HG03108 (cell line): ENCODE measurements at regions not wholly inside any gene's neighbourhood (a gene's known extent, or its start where the extent isn't known, plus 50 kb on each side); places are given as distances from the start of the nearest gene placed in this dataset.

Experiments used
- ATAC-seq: cut with Tn5 transposase; IDR thresholded peaks from one replicate; pipeline ENCODE4 v1.9.1; 2021; ENCODE audit warnings: moderate library complexity; ENCODE audit not compliant: unreplicated experiment

DNA sequence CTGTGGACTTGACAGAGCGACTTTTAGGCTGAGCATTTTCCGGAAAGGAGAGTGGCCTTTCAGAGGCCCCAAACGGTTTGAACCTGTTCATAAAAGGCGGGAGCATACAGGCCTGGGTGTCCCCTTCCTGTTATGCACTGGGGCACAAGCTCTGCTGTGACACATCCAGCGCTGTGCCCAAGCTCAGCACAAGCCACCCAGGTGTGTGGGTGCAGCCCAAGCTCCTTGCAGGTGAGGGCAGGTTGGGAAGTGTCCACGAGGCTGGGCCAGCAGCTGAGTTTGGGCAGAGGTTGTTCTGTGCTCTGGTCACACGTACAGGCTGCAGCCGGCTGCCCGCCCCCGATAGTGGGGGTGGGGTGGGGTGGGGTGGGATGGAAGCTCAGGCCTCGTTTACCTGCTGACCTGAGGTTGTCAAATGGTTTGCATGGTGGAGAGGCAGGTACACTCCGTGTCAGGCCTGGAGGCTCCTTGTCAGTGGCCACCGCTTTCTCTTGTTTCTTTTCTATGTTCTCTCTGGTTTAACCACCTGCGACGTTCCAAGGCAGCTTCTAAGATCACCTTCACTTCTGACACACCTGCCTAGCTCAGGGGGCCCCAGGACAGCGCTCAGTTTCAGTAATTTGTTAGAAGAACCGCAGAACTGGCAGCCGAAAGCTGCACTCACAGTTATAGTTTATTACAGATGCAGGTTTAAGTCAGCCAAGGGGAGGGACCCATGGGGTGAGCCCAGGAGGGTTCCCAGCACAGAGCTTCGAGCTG lies 194.7 kb upstream of the CIBAR2 start:
- ATAC-seq = no peak

DNA sequence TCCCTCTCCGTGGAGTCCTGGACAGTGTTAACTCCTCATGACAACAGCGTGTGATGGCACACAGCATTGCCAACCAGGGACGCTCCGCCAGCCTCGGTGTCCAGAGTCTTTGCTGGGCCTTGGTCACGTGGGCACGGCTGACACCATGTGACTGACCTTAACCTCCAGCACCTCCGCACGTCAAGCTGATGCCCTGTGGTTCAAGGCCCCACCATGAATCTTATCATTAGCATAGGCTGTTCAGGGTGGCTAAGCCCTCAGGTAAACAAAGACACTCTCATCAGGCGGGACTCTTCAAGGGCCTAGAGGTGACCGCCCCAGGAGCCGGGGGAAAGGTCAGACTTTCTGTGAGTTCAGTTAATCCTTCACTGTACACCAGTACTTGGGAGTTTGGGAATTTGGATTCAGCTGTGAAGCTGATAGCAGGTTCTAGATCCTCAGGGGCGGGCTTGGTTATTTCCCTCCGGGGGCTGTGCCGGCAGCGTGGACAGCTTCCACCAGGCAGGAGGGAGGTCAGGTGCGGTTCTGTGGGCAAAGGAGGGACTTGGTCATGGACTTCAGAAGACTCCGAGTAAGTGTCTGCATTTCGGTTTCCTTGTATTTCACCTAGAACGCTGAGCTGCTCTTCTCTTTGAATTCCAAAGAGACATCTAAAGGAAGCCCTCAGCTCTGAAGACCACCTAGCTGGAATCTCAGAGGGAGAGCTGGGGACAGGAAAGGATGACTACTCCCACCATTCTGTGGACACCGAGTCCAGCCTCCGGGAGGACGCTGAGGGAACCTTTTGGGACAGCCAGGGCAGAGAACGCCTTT lies 195.5 kb upstream of the CIBAR2 start:
- no peak for ATAC-seq

DNA sequence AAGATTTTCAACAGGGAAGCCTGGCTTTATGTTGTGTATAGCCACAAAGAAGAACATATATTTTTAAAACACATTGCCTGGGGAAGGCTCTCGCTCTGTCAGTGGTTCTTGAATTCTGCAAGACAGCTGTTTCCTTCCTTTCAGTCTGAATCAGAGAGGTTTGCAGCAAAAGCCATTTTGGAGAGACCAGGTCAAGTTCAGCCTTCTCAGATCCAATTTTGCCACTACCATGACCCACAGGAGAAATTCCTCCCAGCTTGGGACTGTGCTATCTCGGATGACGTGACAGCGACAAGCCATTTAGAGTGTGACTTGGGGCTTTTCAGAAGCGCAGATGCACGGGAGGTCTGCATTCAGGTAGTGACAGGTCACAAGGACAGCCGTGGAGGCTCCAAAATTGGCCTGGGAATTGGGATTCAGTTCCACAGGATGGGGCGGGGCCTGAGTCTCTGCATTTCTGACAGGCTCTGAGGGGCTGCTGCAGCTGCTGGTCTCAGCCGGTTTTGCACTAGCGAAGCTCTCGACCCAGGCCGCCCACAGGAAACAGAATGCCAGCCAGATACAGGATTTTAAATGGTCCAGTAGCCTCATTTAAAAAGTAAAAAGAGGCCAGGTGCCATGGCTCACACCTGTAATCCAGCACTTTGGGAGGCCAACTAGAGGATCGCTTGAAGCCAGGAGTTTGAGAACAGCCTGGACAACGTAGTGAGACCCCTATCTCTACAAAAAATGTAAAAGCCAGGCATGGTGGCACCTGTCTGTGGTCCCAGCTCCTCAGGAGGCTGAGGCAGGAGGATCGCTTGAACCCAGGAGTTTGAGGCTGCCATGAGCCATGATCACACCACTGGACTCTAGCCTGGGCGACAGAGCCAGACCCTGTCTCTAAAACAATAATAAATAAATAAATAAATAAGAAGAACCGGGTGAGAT lies 196.6 kb upstream of the CIBAR2 start:
- ATAC-seq = no peak

DNA sequence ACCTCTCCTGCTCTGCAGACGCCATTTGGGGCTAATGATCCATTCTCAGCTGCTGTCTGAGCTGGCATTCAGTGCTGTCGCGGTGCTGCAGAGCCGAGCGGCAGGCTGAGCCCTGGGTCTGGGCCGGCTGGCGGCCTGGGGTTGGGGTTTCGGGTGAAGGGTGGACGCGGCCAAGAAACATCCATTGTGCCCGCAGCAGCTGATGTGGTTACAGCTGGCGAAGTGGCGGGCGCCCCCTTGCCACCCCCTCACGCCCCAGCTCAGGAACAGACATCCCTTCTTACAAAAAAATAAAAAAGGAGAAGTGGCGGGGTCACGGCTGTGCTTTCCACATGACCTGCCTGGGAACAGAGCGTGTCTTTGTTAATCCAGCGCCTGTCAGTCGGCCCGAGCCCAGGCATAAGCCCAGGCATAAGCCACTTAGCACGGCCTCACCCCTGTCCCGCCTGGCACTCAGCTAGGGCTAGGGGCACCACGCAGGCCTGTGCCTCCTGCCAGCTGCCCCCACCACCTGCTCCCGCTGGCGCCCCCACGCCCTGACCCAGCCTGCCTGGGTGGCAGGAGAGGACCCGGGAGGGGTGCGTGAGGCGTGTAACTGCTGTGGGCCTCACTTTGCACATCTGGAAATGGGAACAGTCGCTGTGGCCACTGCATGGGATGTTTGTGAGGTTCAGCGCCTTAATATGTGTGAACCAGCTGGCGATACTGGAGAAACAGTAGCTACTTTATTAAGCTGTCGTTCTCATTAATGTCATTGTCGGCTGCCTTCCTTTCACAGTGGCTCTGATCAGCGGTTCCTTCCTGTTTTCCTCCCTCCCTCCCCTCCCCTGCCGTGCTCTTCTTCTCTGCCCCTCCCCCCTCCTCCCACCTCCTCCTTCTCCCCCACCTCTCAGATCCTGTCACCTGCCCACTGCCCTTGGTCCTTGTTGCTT lies 197.7 kb upstream of the CIBAR2 start:
- ATAC-seq = no peak

DNA sequence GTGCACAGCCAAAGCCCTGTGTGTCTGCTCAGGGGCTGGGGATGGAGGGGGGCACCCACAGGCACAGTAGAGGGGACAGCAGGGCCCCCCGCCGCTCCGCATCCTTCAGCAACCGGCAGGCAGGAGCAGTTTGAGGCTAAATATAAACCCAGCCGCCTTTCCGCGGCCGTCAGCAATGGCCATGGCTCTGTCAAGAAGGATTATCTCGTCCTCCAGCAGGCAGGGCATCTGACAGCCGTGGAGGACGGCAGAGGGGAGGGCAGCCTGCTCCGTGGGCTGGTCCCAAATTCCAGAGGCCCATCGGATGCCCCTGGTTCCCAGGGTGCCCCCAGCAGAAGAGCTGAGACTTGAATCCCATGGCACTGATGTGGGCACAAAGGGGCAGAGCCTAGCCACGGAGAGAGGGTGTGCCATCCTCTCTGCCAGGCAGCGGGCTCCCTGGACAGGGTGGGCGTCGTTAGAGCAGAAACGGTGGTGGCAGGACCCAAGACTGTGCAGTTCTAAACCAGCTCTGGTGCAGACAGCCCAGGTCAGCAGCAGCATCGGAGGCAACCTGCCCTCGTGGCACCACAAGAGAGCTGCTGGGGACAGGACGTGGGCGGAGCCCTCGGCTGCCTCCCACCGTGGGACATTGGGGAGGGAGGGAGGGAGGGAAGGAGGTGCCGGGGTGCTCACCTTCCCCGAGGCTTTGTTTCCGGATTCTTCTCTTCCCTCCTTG lies 198.8 kb upstream of the CIBAR2 start:
- no peak for ATAC-seq

DNA sequence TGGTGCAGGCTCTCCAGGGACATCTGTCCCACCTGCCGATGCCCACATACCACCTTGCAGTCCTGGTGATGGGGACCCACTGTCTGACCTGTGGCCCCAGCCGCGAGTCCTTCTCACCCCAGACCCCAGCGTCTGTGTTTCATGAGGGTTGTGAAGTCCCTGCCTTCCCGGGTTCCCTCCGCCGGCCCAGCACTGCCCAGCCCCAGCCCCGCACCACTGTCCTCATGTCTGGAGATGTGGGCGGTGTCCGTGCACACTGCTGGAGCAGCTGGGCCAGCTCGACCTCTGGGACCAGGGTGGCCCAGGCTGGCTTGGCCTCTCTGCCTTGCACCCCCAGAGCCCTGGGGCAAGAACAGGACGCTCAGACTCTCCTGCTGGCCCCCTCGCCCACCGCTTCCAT lies 199.5 kb upstream of the CIBAR2 start:
- ATAC-seq = no peak

DNA sequence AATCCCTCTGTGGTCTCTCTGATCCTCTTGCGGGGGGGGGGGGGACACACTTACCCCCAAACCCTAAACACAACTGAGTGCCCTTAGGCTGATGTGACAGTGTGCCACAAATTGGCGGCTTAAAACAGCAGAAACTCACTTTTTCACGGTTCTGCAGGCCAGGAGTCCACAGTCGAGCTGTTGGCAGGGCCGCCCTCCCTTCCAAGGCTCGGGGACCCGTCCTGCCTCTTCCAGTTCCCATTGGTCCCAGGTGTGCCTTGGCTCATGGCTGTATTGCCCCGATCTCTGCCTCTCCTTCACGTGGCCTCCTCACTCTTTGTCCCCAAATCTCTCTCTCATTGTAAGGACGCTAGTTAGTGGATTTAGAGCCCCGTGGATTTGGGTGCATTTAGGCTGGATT lies 199.9 kb upstream of the CIBAR2 start:
- no peak for ATAC-seq

DNA sequence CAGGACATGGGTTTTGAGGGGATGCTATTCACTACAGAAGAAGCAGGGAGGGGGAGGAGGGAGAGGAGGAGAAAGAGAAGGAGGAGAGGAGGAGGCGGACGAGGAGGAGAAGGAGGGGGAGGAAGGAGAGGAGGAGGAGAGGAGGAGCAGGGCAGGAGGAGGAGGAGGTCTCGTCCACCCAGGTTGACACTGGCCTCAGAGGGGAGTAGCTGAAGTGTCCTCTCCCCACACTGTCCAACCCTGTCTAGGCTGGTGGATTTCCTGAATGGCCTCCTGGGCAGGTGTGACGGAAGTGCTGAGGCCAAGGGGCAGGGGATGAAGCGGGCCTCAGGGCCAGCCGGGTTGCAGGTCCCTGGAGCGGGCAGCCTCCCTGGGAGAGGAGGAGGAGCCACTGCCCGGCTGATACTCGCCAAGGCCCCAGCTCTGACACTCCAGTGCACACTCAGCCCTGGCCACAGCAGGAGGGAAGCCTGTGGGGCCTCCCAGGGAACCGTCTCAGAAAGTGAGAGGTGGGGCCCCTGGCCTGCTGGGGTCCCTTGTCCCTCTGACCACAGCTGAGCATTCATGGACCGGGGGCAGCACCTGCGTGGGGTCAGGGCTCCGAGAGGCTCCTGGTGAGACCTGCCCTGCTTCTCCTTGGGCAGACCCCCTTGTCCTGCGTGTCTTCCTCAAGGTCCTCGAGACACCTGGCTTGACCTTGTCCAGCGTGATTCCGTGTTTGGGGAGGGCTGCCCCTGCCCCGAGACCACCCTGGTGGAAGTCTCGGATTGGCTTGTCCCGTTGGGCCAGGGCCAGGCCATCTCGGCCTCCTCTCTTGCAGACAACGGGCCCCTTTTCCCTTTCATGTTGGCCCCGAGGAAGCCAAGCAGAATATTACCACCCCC lies 200.6 kb upstream of the CIBAR2 start:
- no peak for ATAC-seq

DNA sequence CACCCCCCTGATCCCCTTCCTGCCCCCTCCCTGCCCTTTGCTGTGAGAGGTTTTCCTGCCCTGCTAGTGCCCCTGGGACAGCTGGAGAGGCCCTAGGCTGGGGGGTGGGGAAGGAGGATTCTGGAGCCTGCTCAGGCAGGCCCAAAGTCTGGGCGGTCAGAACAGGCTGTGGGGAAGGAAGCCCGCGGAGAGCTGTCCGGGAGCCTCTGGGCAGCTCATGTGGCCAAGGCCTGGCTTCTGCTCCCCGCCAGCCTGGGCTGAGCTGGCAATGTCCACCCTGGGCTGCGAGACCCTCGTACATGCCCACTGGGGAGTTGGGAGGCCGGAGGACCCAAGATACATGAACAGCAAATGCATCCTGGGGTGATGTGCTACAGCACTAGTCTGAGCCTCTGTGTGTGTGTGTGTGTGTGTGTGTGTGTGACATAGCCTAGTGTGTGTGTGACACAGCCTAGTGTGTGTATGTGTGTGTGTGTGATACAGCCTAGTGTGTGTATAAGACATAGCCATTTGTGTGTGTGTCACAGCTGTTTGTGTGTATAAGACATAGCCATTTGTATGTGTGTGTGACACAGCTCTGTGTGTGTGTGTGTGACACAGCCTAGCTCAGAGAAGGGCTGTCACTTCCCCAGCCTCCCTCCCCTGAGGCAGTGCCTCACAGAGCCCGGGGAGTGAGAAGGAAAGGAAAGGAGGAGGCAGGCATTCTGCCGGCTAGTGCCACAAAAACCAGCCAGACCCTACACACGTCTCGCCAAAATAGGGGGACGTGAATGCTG lies 201.4 kb upstream of the CIBAR2 start:
- ATAC-seq = no peak

DNA sequence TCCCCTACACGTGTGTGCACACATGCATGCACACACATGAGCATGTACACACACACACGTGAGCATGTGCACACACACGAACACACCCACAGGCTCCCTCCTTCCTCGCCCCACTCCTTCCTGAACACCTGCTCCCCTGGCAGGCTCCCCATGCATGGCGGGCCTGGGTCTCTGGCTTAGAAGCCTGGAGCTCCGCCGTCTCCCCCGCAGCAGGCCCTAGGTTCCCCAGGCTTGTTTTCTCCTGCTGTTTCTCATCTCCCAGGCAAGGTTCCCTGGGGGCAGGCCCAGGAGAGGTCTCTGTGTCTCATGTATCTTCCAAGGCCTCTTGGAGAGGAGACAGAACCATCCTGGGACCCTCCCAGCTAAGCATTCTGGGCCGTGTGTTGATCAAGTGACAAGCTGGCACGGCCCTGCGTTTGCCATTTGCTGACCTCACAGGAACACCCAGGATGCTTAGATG lies 202.3 kb upstream of the CIBAR2 start:
- no peak for ATAC-seq

DNA sequence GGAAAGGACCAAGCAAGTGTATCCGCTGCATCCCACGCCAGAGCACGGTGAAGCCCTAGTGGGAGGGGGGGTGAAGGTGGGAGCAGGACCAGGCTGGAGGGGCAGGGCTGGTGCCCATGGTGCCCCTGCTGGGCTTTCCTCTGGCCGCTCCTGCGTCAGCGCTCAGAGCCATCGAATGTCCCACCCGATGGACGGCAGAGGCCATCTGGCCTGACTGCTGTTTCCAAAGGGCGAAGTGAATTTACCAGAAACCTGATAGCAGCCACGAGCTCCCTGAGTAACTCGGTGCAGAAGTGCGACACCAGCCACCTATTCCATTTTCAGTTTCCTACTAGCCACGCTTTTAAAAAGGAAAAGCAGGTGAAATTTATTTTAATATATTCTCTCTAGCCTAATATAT lies 203.6 kb upstream of the CIBAR2 start:
- no peak for ATAC-seq

DNA sequence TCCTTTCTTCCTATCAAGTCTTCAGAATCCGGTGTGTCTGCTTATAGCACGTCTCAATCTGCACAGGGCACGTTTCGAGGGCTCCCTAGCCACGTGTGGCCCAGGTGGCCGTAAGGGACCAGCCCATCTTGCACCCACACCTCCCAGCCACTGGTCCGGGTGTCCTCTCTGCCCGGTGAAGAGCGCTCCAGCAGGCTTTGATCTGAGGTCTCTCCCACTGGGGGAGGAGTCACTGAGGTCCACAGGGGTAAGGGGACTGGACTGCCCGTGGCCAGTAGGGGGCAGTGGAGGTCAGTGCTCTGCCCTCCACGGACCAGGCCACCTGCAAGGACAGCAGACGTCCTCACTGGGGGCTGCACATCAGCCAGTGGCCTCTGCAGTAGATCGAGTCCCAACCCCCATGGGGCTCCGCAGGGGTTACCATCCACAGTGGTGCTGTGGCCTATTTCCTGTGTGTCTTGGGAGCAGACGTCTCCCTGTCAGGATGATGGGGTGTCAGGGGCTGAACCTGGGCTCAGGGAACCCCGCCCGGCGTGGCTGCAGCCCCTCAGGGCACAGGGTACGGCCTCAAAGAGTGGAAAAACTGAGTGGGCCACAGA lies 204.1 kb upstream of the CIBAR2 start:
- ATAC-seq = no peak

DNA sequence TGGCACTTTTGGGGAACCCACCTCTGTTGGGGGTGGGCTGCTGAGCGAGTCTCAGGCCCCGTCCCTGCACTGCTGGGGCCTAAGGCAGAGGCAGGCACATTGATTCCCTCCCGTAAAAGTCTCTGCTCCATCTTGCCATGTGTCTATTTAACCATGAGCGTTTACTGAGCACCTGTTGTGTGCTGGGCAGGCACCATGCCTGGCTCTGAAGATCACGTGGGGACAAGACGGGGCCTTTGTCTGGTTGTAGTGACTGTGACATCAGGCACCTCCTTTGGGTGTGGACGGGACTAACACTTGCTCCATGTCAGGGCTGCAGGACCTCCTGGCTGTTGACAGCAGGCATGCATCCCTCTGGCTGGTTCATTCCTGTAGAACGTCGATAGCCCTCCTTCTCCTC lies 204.7 kb upstream of the CIBAR2 start:
- ATAC-seq = no peak

DNA sequence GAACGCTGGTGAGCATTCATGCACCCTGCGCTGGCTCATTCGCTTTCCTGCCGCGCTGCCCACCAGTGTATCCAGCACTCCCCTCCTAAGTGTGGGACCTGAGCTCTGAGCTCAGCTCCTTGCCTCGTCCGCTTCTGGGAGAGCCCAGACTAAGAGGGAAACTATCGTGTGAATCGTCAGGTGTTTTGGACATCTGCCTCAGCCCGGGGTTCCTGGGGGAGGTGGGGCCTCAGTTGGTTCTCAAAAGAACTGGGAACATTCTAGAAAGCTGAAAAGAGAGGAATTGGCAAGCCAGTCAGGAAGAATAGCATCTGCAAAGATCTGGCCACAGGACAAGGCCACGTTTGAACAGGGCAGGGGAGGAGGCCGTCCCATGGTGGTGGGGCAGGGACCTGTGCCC lies 205.4 kb upstream of the CIBAR2 start:
- ATAC-seq = no peak

DNA sequence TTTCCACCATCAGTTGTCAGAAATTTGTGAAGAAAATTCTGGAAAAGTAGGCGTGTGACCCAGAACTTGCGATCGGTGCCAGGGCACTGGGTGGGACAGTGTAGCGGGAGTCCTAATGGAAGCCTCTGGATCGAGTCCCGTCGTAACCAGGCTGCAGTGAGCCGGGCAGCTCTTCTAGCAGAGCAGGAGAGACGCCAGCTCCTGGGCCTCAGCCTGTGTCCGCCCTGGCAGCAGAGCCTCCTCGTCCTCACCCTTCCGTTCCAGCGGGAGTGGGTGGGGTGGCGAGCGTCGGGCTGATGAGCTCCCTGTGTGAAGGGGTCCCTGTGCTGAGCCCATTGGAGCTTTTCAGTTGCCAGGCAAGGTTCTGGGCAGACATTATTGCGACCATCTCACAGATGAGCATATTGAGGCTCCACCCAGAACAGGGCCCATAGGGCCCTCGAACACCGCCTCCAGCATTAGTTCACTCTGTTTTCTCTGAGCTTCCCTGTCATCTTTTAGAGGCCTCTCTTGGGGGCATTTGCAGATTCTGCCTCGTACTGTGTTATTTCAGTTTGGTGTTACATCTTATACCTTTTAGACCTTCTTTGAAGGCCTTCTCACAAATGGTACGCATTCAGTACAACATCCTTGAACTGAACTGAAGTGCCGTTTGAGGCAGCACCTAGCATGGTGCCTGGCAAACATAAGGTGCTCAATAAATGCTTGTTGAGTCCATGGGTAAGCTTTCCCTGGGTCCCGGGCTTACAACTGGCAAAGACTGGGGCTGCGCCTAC lies 207.1 kb upstream of the CIBAR2 start:
- no peak for ATAC-seq

DNA sequence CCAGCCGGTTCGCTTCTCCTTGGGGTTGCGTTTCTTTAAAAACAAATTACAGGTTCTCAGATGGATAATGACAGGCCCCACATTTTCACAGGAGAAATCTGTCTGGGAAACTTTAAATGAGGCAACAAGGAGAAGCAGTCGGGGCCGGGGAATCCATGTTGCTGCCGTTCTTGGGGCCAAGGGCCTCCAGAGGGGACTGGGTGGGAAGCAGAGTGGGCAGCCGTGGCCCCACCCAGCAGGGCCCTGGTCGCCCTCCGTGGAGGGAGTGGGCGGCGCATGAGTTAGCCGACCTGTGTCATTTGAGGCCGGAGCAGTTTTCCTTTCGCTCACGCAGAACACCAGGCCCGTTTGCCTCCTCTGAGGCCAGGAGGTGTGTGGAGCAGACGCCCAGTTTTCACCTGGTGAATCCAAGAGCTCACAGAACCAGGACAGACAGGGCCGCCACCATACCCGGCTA lies 207.7 kb upstream of the CIBAR2 start:
- ATAC-seq = no peak
